ENCODE measurements at regions not wholly inside any gene's neighbourhood (a gene's known extent, or its start where the extent isn't known, plus 50 kb on each side); places are given as distances from the start of the nearest gene placed in this dataset.

GRCh38 chr10:83333566-83333965, 805.7 kb upstream of the GHITM start:
- Histone ChIP-seq H3K9me3 (no peaks in the 10 kb centered on the region), H3K27ac (no peak overlapping the region), H3K27me3 (no peaks in the 10 kb centered on the region), H3K4me3 (no peak overlapping the region), H3K36me3 (no peaks in the 10 kb centered on the region), H3K4me1 (no peaks in the 10 kb centered on the region)
- intact Hi-C loops (cut with DNase I), result no loop called here
- no peak for DNase-seq (ENCODE audit: low spot score in 2 of 2)
- no peak for TF ChIP-seq CTCF (IDR thresholded peaks at IDR 0.05)

GRCh38 chr10:83343676-83344075, 795.6 kb upstream of the GHITM start:
- no peak for TF ChIP-seq CTCF (IDR thresholded peaks at IDR 0.05)
- Histone ChIP-seq H3K36me3 (no peaks in the 10 kb centered on the region), H3K4me3 (no peak overlapping the region), H3K4me1 (no peaks in the 10 kb centered on the region), H3K27ac (no peak overlapping the region), H3K9me3 (no peaks in the 10 kb centered on the region), H3K27me3 (no peaks in the 10 kb centered on the region)
- intact Hi-C loops (cut with DNase I), result no loop called here
- DNase-seq (ENCODE audit: low spot score in 2 of 2), result no peak

GRCh38 chr10:83346266-83346910, 792.9 kb upstream of the GHITM start:
- Histone ChIP-seq H3K4me3 (no peak overlapping the region), H3K27me3 (no peaks in the 10 kb centered on the region), H3K4me1 (no peaks in the 10 kb centered on the region), H3K27ac (no peak overlapping the region), H3K9me3 (peaks cover 0 to 3% of the 10 kb centered on the region in 2 donors), H3K36me3 (no peaks in the 10 kb centered on the region)
- DNase-seq (ENCODE audit: low spot score in 2 of 2), result no peak
- no peak for TF ChIP-seq CTCF (IDR thresholded peaks at IDR 0.05)
- intact Hi-C loops (cut with DNase I), result no loop called here

- Histone ChIP-seq H3K4me1 (no peaks in the 10 kb centered on the region), H3K4me3 (no peak overlapping the region), H3K9me3 (peaks cover 0 to 18% of the 10 kb centered on the region in 2 donors), H3K36me3 (no peaks in the 10 kb centered on the region), H3K27me3 (no peaks in the 10 kb centered on the region), H3K27ac (no peak overlapping the region)
- intact Hi-C loops (cut with DNase I), result no loop called here
- no peak for TF ChIP-seq CTCF (IDR thresholded peaks at IDR 0.05)
- DNase-seq (ENCODE audit: low spot score in 2 of 2), result no peak
These were observed 786.7 kb upstream of the GHITM start for GRCh38 chr10:83352588-83352987.

GRCh38 chr10:83354456-83354855, 784.9 kb upstream of the GHITM start:
- no peak for TF ChIP-seq CTCF (IDR thresholded peaks at IDR 0.05)
- Histone ChIP-seq H3K27me3 (no peaks in the 10 kb centered on the region), H3K4me3 (no peak overlapping the region), H3K36me3 (no peaks in the 10 kb centered on the region), H3K9me3 (peaks cover 0 to 25% of the 10 kb centered on the region in 2 donors), H3K4me1 (no peaks in the 10 kb centered on the region), H3K27ac (no peak overlapping the region)
- DNase-seq (ENCODE audit: low spot score in 2 of 2), result no peak
- intact Hi-C loops (cut with DNase I), result no loop called here

GRCh38 chr10:83357004-83357403, 782.3 kb upstream of the GHITM start:
- no peak for TF ChIP-seq CTCF (IDR thresholded peaks at IDR 0.05)

More at GRCh38 chr10:83357004-83357403, 782.3 kb upstream of the GHITM start:
- Histone ChIP-seq H3K27me3 (no peaks in the 10 kb centered on the region), H3K4me3 (no peak overlapping the region), H3K4me1 (no peaks in the 10 kb centered on the region), H3K36me3 (no peaks in the 10 kb centered on the region), H3K27ac (no peak overlapping the region), H3K9me3 (peaks cover 0 to 20% of the 10 kb centered on the region in 2 donors)
- no peak for DNase-seq (ENCODE audit: low spot score in 2 of 2)
- intact Hi-C loops (cut with DNase I), result no loop called here

Data from ascending aorta (tissue), 2 donors.